ENCODE measurements at regions not wholly inside any gene's neighbourhood (a gene's known extent, or its start where the extent isn't known, plus 50 kb on each side); places are given as distances from the start of the nearest gene placed in this dataset.
"Not testable (repeated sequence)": the region's sequence is repeated elsewhere in the genome, so short reads cannot be mapped to it uniquely, and the experiment has no call there.

DNA sequence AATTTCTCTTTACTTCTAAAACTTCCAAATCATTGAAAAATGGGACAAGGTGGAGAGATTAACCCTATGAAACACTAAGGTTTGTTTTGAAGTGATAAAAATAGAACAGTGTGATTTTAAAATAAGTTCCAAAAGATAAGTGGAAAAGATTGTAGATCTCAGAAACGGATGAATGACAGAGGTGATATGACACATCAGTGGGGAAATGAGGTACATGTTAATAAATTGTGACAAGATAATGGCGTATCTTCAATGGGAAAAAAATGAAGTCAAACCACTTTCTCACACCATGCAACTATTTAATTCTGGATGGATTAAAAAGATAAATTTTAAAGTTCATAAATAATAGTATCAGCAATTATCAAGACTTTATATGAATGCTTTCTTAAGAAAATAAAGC, 159.7 kb upstream of the VWC2 start:
- TF ChIP-seq, protein P1, sequence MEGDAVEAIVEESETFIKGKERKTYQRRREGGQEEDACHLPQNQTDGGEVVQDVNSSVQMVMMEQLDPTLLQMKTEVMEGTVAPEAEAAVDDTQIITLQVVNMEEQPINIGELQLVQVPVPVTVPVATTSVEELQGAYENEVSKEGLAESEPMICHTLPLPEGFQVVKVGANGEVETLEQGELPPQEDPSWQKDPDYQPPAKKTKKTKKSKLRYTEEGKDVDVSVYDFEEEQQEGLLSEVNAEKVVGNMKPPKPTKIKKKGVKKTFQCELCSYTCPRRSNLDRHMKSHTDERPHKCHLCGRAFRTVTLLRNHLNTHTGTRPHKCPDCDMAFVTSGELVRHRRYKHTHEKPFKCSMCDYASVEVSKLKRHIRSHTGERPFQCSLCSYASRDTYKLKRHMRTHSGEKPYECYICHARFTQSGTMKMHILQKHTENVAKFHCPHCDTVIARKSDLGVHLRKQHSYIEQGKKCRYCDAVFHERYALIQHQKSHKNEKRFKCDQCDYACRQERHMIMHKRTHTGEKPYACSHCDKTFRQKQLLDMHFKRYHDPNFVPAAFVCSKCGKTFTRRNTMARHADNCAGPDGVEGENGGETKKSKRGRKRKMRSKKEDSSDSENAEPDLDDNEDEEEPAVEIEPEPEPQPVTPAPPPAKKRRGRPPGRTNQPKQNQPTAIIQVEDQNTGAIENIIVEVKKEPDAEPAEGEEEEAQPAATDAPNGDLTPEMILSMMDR (IDR thresholded peaks at IDR 0.05) = no peak
- no peak for TF ChIP-seq ZFX (IDR thresholded peaks at IDR 0.05; ENCODE audit: borderline replicate concordance)
- H3K27ac ChIP-seq = no peak overlapping the region

- not testable (repeated sequence) for H3K27ac ChIP-seq
Observed at GRCh38 chr7:49614974-49615373, 158.5 kb upstream of the VWC2 start.

DNA sequence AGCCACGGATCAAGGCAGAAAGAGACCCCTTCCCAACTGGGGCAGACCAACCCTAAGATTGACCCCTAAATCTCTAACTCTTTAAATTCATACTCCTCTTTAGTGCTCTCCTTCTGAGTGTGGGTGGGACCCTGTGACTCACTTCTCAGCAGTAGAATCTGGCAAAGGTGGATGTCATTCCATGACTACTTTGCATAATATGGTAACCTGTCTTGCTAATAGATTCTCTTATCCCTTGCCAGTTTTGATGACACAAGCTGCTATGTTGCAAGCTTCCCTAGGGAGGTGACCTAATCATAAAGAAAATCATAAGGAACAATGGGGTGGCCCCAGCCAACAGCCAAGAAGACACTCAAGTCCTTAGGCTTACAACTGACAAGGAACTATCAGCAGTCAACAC, 155.4 kb upstream of the VWC2 start:
- no peak overlapping the region for H3K27ac ChIP-seq
- TF ChIP-seq, protein P1 (IDR thresholded peaks at IDR 0.05) = no peak
- TF ChIP-seq ZFX (IDR thresholded peaks at IDR 0.05; ENCODE audit: borderline replicate concordance) = no peak

GRCh38 chr7:49623943-49624342, 149.5 kb upstream of the VWC2 start:
- H3K27ac ChIP-seq = no peak overlapping the region
- TF ChIP-seq ZFX (IDR thresholded peaks at IDR 0.05; ENCODE audit: borderline replicate concordance) = no peak
- TF ChIP-seq, protein P1 (IDR thresholded peaks at IDR 0.05) = no peak

- TF ChIP-seq, protein P1 (IDR thresholded peaks at IDR 0.05) = no peak
- TF ChIP-seq ZFX (IDR thresholded peaks at IDR 0.05; ENCODE audit: borderline replicate concordance) = no peak
- H3K27ac ChIP-seq = no peak overlapping the region
Observed at GRCh38 chr7:49624611-49625010, 148.8 kb upstream of the VWC2 start.

DNA sequence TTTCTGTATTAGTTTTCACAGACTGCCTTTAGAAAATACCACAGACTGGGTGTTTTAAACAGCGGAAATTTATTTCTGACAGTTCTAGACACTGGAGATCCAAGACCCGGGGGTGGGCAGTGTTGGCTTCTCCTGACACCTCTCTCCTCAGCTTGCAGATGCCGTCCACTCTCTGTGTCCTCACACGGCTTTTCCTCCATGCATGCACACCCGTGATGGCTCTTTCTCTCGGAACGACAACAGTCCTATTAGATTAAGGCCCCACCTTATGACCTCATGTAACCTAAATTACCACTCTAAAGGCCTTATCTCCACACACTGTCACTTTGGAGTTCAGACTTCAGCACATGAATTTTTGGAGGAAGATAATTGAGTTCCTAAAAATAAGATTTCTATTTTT, 142.9 kb upstream of the VWC2 start:
- TF ChIP-seq, protein P1 (IDR thresholded peaks at IDR 0.05) = no peak

GRCh38 chr7:49631071-49631815, 142.2 kb upstream of the VWC2 start:
- H3K27ac ChIP-seq = no peak overlapping the region
- TF ChIP-seq, protein P1 (IDR thresholded peaks at IDR 0.05) = no peak
- TF ChIP-seq ZFX (IDR thresholded peaks at IDR 0.05; ENCODE audit: borderline replicate concordance) = no peak

More for the DNA sequence above, 142.9 kb upstream of the VWC2 start:
- no peak overlapping the region for H3K27ac ChIP-seq

DNA sequence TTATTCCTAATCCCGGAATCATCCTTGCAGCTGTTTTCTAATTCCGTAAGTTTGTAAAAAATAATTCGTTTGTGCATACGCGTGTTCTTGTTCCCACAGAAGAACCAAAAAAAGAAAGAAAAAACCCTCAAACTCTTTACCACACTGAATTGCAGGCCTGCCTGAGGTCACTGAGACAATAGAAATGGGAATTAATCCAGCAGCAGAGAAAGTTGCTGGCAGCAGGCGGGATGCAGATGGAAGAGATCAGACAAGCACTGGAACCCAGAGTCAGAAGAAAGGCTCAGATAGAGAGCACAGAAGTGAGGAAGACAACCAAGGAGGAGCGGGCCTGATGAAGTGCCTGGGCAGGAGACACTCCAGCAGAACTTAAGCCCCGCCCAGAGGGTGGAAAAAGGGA, 141.5 kb upstream of the VWC2 start:
- no peak overlapping the region for H3K27ac ChIP-seq
- TF ChIP-seq, protein P1 (IDR thresholded peaks at IDR 0.05) = no peak
- TF ChIP-seq ZFX (IDR thresholded peaks at IDR 0.05; ENCODE audit: borderline replicate concordance) = no peak

Measured in 22Rv1 (cell line).